OCI-LY7 (cell line): ENCODE measurements at regions not wholly inside any gene's neighbourhood (a gene's known extent, or its start where the extent isn't known, plus 50 kb on each side); places are given as distances from the start of the nearest gene placed in this dataset.
"Not testable (repeated sequence)": the region's sequence is repeated elsewhere in the genome, so short reads cannot be mapped to it uniquely, and the experiment has no call there.

Experiments used
- BruUV-seq: library from RNA; stranded (reverse); fragments of 400-500 nt; replicated peaks from 2 replicates; lab custom pipeline; 2021; lab: Mats Ljungman, UMichigan
- CTCF ChIA-PET: fragments of 300-600 bp; sonication (Branson Sonifier 250); formaldehyde crosslinking; loops from one replicate; lab custom pipeline; 2022; ENCODE audit warnings: antibody characterized with exemption; ENCODE audit not compliant: unreplicated experiment; lab: Charles Lee
- POLR2A ChIA-PET: fragments of 300-600 bp; sonication (Branson Sonifier 250); formaldehyde crosslinking; loops from one replicate; lab custom pipeline; 2022; ENCODE audit warnings: antibody characterized with exemption; lab: Charles Lee
- DNase-seq: peaks from one replicate; pipeline ENCODE4 v3.0.0-alpha.2; 2015; ENCODE audit warnings: low spot score
- H2AFZ ChIP-seq: fragments of 200-600 bp; sonication (generic), shearing (Covaris generic); 2 replicates; pipeline ENCODE4 v1.6.1; 2014; ENCODE audit warnings: mild to moderate bottlenecking, antibody characterized with exemption, low read length, moderate library complexity
- H3K27ac ChIP-seq: fragments of 200-600 bp; sonication (generic); 2 replicates; pipeline ENCODE4 v1.5.1; 2014; ENCODE audit warnings: mixed run types, low read depth, mild to moderate bottlenecking, moderate library complexity, low read length, inconsistent platforms; ENCODE audit not compliant: poor library complexity, severe bottlenecking
- H3K36me3 ChIP-seq: fragments of 200-600 bp; sonication (generic); 2 replicates; pipeline ENCODE4 v1.6.1; 2014; ENCODE audit warnings: mild to moderate bottlenecking, antibody characterized with exemption, low read length, moderate library complexity, mixed read lengths; ENCODE audit not compliant: insufficient read depth
- H3K4me1 ChIP-seq: fragments of 200-600 bp; sonication (generic); 2 replicates; pipeline ENCODE4 v1.5.1; 2014; ENCODE audit warnings: mild to moderate bottlenecking, low read length; ENCODE audit not compliant: insufficient read depth, poor library complexity, severe bottlenecking
- H3K4me2 ChIP-seq: fragments of 200-600 bp; sonication (generic); 2 replicates; pipeline ENCODE4 v1.6.1; 2014; ENCODE audit warnings: mild to moderate bottlenecking, low read length
- H3K4me3 ChIP-seq: fragments of 200-600 bp; sonication (generic); 2 replicates; pipeline ENCODE4 v1.5.1; 2014; ENCODE audit warnings: mild to moderate bottlenecking, low read depth, low read length; ENCODE audit not compliant: poor library complexity, severe bottlenecking
- H3K79me2 ChIP-seq: fragments of 200-600 bp; sonication (generic); 2 replicates; pipeline ENCODE4 v1.6.1; 2016; ENCODE audit warnings: low read depth, mild to moderate bottlenecking, low read length, moderate library complexity, mixed read lengths; ENCODE audit not compliant: insufficient read depth
- H3K9me2 ChIP-seq: fragments of 200-600 bp; sonication (generic); 2 replicates; pipeline ENCODE4 v1.6.1; 2016; ENCODE audit warnings: mild to moderate bottlenecking, low read length, mixed read lengths; ENCODE audit not compliant: insufficient read depth
- H3K9me3 ChIP-seq: fragments of 200-600 bp; sonication (generic); 2 replicates; pipeline ENCODE4 v1.6.1; 2014; ENCODE audit warnings: mild to moderate bottlenecking, mixed run types, low read length, mixed read lengths
- H4K20me1 ChIP-seq: fragments of 200-600 bp; sonication (generic); 2 replicates; pipeline ENCODE4 v1.6.1; 2014; ENCODE audit warnings: mild to moderate bottlenecking, antibody characterized with exemption, low read length, moderate library complexity, mixed read lengths; ENCODE audit not compliant: insufficient read depth
- CTCF ChIP-seq: fragments of 200-600 bp; sonication (generic); conservative IDR thresholded peaks from 2 replicates; pipeline ENCODE4 v1.5.1; 2014; ENCODE audit warnings: mild to moderate bottlenecking, antibody characterized with exemption, low read length, moderate library complexity, mixed read lengths
- EZH2phosphoT487 ChIP-seq: fragments of 200-600 bp; sonication (generic); IDR thresholded peaks from 2 replicates; pipeline ENCODE4 v1.6.1; 2018; ENCODE audit warnings: low read depth, borderline replicate concordance, mild to moderate bottlenecking, mixed run types, antibody characterized with exemption, low read length, moderate library complexity, mixed read lengths
- intact Hi-C: fragments of 100-400 bp; cut with micrococcal nuclease; formaldehyde crosslinking; loops from one replicate; pipeline ENCODE4 v1.10.0; 2022; ENCODE audit not compliant: unreplicated experiment

GRCh38 chr21:17295997-17296396, 216.8 kb upstream of the CXADR start:
- H3K4me2 ChIP-seq = no peak overlapping the region
- ChIA-PET POLR2A (no interaction called here), CTCF (no interaction called here)
- H3K4me3 ChIP-seq = no peak overlapping the region
- H3K4me1 ChIP-seq = no peaks in the 10 kb centered on the region
- no TSS peak for BruUV-seq
- H3K27ac ChIP-seq = no peak overlapping the region
- no peaks in the 10 kb centered on the region for H3K79me2 ChIP-seq
- H3K9me3 ChIP-seq = 0 out of 2 replicates have a peak, but pooled peaks cover 4% of the 10 kb centered on the region
- no peaks in the 10 kb centered on the region for H4K20me1 ChIP-seq
- no peaks in the 10 kb centered on the region for H3K36me3 ChIP-seq
- no peak for TF ChIP-seq CTCF
- no peak for TF ChIP-seq EZH2phosphoT487
- H3K9me2 ChIP-seq = no peaks in the 10 kb centered on the region
- no peak overlapping the region for H2AFZ ChIP-seq
- intact Hi-C loops = no loop called here
- no peak for DNase-seq

- intact Hi-C loops, H3K79me2 ChIP-seq, POLR2A ChIA-PET, BruUV-seq, DNase-seq, H3K4me3 ChIP-seq, H3K4me1 ChIP-seq, H3K9me3 ChIP-seq, H4K20me1 ChIP-seq, H3K27ac ChIP-seq, H2AFZ ChIP-seq, H3K36me3 ChIP-seq, H3K4me2 ChIP-seq, CTCF ChIA-PET, H3K9me2 ChIP-seq: not testable (repeated sequence)
Observed at GRCh38 chr21:17299576-17299975, 213.3 kb upstream of the CXADR start.

GRCh38 chr21:17327715-17328114, 185.1 kb upstream of the CXADR start:
- not testable (repeated sequence) for H2AFZ ChIP-seq

GRCh38 chr21:17334484-17334883, 178.4 kb upstream of the CXADR start:
- intact Hi-C loops = no loop called here
- no peaks in the 10 kb centered on the region for H3K4me1 ChIP-seq
- no peaks in the 10 kb centered on the region for H3K9me3 ChIP-seq
- H3K79me2 ChIP-seq = no peaks in the 10 kb centered on the region
- ChIA-PET CTCF (no interaction called here), POLR2A (interaction anchor here (0.6 kb wide), 1 partner anchor 18 kb away, joined by 3 read pairs; no protein-coding TSS in a partner anchor)
- no TSS peak for BruUV-seq
- no peak overlapping the region for H3K4me2 ChIP-seq
- H4K20me1 ChIP-seq = no peaks in the 10 kb centered on the region
- DNase-seq = no peak
- no peaks in the 10 kb centered on the region for H3K36me3 ChIP-seq
- H2AFZ ChIP-seq = no peak overlapping the region
- H3K27ac ChIP-seq = no peak overlapping the region
- no peak overlapping the region for H3K4me3 ChIP-seq
- no peaks in the 10 kb centered on the region for H3K9me2 ChIP-seq
- TF ChIP-seq CTCF (no peak), EZH2phosphoT487 (no peak)

More at GRCh38 chr21:17327715-17328114, 185.1 kb upstream of the CXADR start:
- H3K4me1 ChIP-seq, BruUV-seq, DNase-seq, H3K79me2 ChIP-seq, intact Hi-C loops, CTCF ChIA-PET, H3K27ac ChIP-seq, H3K36me3 ChIP-seq, H3K9me3 ChIP-seq, H3K4me3 ChIP-seq, H3K9me2 ChIP-seq, H3K4me2 ChIP-seq, H4K20me1 ChIP-seq: not testable (repeated sequence)
- POLR2A ChIA-PET = interaction anchor here (0.6 kb wide), 1 partner anchor 584 kb away, joined by 4 read pairs; no protein-coding TSS in a partner anchor
